NCI-H2107 treated with DMSO at 0.1 percent for 48 hours (cell line): ENCODE measurements at regions not wholly inside any gene's neighbourhood (a gene's known extent, or its start where the extent isn't known, plus 50 kb on each side); places are given as distances from the start of the nearest gene placed in this dataset.
"Not testable (repeated sequence)": the region's sequence is repeated elsewhere in the genome, so short reads cannot be mapped to it uniquely, and the experiment has no call there.

Experiments
- DNase-seq: peaks from one replicate; lab custom pipeline; 2025; ENCODE audit not compliant: unreplicated experiment; lab: John Stamatoyannopoulos, UW

- no peak for DNase-seq
These were observed 105.2 kb upstream of the EPHA3 start for GRCh38 chr3:89002191-89002590.

- DNase-seq = no peak
These were observed 93.9 kb upstream of the EPHA3 start for GRCh38 chr3:89013536-89013935.

- no peak for DNase-seq
These were observed 89.9 kb upstream of the EPHA3 start for GRCh38 chr3:89017531-89017930.

GRCh38 chr3:89025185-89025584, 82.2 kb upstream of the EPHA3 start:
- no peak for DNase-seq

- DNase-seq = no peak
These were observed 74.9 kb upstream of the EPHA3 start for GRCh38 chr3:89032346-89033013.

DNA sequence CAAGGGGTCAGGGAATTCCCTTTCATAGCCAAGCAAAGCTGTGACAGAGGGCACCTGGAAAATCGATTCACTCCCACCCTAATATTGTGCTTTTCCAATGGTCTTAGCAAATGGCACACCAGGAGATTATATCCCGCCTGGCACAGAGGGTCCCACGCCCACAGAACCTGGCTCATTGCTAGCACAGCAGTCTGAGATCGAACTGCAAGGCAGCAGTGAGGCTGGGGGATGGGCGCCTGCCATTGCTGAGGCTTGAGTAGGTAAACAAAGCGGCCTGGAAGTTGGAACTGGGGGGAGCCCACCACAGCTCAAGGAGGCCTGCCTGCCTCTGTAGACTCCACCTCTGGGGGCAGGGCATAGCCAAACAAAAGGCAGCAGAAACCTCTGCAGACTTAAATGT, 72.7 kb upstream of the EPHA3 start:
- not testable (repeated sequence) for DNase-seq

DNA sequence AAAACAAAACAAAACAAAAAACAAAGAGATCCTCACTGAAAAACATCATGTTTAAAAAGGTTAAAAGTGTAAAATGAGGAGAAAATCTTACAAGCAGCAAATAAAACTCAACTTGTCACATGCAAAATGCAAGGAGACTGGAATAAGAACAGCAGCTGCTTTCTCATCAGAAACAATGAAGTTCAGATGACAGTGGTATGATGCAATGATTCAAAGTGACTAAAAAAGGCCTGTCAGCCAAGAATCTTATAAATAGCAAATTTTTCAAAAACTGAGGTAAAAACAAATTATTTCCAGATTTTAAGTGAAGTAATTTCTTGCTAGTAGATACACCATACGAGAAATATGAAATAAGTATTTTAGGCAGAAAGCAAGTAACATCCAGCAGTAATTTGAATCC, 68.6 kb upstream of the EPHA3 start:
- no peak for DNase-seq

- DNase-seq = no peak
These were observed 65.1 kb upstream of the EPHA3 start for GRCh38 chr3:89042236-89042835.

GRCh38 chr3:89043406-89043932, 64.0 kb upstream of the EPHA3 start:
- DNase-seq = no peak

- no peak for DNase-seq
These were observed 60.8 kb upstream of the EPHA3 start for GRCh38 chr3:89046661-89047060.

DNA sequence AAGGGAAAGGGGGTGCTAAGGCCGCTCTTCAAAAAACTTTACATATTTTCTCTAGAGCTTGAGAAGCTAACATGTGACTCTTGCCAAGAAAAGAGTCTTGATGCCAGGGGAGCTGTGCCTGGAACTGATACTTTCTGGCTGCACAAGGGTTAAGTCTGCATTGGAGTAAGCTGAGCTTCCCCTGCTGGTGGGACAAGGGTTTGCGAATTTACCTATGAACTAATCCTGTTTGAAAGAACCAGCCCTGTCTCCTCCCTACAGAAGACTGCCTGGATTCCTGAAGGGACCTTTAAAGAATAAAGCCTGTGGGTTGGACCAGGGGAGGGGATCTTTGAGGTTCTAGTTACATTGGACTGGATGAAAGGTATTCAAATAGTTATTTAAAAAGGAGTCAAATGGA, 58.3 kb upstream of the EPHA3 start:
- no peak for DNase-seq

DNA sequence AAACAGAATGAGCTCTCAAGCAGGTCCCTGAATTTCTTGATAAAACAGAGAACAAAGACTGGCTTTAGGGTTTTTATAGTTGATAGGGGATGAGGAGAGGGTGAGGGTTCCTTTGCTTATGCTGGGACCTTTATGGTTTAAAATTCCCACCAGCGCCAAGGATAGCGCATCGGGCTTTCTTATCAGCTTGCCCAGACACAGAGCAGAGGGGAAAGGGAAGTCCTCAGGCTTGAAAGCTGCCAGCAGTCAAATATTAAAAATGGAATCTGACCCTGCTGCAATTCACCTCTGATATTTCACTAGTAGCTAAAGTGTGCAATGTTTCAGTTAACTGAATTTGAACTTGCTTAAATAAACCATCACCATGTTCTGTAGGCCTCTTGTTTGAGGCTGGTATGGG, 55.0 kb upstream of the EPHA3 start:
- no peak for DNase-seq

DNA sequence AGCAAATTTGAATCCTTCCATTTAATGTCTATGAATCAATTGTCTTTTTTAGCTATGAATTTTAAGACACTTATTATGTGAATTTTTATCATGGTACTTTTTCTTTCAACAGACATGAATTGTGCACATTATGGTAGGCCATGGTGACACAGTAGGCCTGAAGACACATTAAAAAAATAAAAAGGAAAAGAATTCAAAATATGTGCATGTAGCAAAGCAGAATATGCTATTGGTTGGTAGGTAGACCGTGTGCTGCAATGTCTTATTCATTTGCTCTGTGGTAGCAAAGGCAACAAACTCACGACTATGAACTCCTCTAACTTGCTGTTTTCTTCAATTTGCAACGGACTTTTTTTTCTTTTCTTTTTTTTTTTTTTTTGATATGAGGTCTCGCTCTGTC, 50.0 kb upstream of the EPHA3 start:
- no peak for DNase-seq
